Gastroesophageal sphincter (tissue), 3 donors: ENCODE measurements at regions not wholly inside any gene's neighbourhood (a gene's known extent, or its start where the extent isn't known, plus 50 kb on each side); places are given as distances from the start of the nearest gene placed in this dataset.

Experiments
- POLR2A ChIP-seq, 2 donors: fragments of 450-650 bp; IDR thresholded peaks; one replicate each; pipeline ENCODE4 v1.6.1; 2017; ENCODE audit warnings: antibody characterized with exemption in 2 of 2, mild to moderate bottlenecking in 2 of 2, moderate library complexity in 1 of 2
- POLR2AphosphoS5 ChIP-seq: sonication (generic); formaldehyde crosslinking; IDR thresholded peaks from one replicate; pipeline ENCODE4 v1.6.1; 2017; ENCODE audit warnings: antibody characterized with exemption
- TF ChIP-seq, protein P1 (sequence below), 4 experiments: fragments of 200-600 bp in 2 of 4; fragments of 450-650 bp in 2 of 4; sonication (generic) in 1 of 4; IDR thresholded peaks; one replicate each; pipeline ENCODE4 v1.5.1; 2017 to 2019; ENCODE audit warnings: antibody characterized with exemption in 4 of 4, mild to moderate bottlenecking in 2 of 4, moderate library complexity in 2 of 4

DNA sequence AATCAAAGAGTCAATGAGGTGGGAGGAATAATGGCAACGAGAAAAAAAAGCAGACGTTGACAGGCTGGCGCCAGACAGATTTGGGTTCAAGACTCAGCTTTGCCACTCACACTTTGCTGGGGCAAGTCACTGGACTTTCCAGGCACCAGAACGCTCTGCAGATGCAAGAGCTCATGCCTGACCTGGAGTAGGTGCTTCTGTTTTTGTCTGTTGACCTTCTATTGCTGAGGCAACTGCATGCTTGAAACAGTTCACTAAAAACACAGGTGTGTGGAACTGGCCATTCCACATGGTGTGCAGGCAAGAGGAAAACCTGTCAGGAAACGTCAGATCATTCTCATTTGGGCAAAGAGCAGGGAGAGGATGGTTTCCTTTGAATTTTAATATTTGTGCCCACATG, 161.2 kb upstream of the SMIM23 start:
- TF ChIP-seq, protein P1, sequence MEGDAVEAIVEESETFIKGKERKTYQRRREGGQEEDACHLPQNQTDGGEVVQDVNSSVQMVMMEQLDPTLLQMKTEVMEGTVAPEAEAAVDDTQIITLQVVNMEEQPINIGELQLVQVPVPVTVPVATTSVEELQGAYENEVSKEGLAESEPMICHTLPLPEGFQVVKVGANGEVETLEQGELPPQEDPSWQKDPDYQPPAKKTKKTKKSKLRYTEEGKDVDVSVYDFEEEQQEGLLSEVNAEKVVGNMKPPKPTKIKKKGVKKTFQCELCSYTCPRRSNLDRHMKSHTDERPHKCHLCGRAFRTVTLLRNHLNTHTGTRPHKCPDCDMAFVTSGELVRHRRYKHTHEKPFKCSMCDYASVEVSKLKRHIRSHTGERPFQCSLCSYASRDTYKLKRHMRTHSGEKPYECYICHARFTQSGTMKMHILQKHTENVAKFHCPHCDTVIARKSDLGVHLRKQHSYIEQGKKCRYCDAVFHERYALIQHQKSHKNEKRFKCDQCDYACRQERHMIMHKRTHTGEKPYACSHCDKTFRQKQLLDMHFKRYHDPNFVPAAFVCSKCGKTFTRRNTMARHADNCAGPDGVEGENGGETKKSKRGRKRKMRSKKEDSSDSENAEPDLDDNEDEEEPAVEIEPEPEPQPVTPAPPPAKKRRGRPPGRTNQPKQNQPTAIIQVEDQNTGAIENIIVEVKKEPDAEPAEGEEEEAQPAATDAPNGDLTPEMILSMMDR (IDR thresholded peaks at IDR 0.05), result no peak
- TF ChIP-seq POLR2A (IDR thresholded peaks at IDR 0.05) (no peak), POLR2AphosphoS5 (no peak)
